Activated CD4-positive, alpha-beta T cell treated with anti-CD3 and anti-CD28 coated beads for 36 hours (primary cell): ENCODE measurements at regions not wholly inside any gene's neighbourhood (a gene's known extent, or its start where the extent isn't known, plus 50 kb on each side); places are given as distances from the start of the nearest gene placed in this dataset.
"Not testable (repeated sequence)": the region's sequence is repeated elsewhere in the genome, so short reads cannot be mapped to it uniquely, and the experiment has no call there.

Experiments
- ATAC-seq: fragments of 200-7000 bp; cut with Tn5 transposase; one replicate; pipeline ENCODE4 v1.10.0; 2021; ENCODE audit warnings: mild to moderate bottlenecking, moderate library complexity
- CTCF ChIA-PET: fragments of 350-600 bp; sonication (Branson Sonifier 250); formaldehyde crosslinking; loops from one replicate; lab custom pipeline; 2021; ENCODE audit warnings: antibody characterized with exemption; lab: Charles Lee
- POLR2A ChIA-PET: fragments of 350-600 bp; sonication (Branson Sonifier 250); formaldehyde crosslinking; loops from one replicate; lab custom pipeline; 2021; ENCODE audit warnings: antibody characterized with exemption, inconsistent platforms; lab: Charles Lee
- DNase-seq: peaks from one replicate; pipeline ENCODE4 v3.0.0-alpha.2; 2020
- H3K27ac Mint-ChIP-seq: one replicate; pipeline ENCODE4 v1.8.0; 2021; ENCODE audit warnings: mixed read lengths
- H3K27me3 Mint-ChIP-seq: one replicate; pipeline ENCODE4 v1.8.0; 2021; ENCODE audit warnings: mixed read lengths
- H3K36me3 Mint-ChIP-seq: one replicate; pipeline ENCODE4 v1.8.0; 2021; ENCODE audit warnings: low read depth, mixed read lengths
- H3K4me1 Mint-ChIP-seq: one replicate; pipeline ENCODE4 v1.8.0; 2021; ENCODE audit warnings: mixed read lengths
- H3K4me3 Mint-ChIP-seq: one replicate; pipeline ENCODE4 v1.8.0; 2021; ENCODE audit warnings: mild to moderate bottlenecking, moderate library complexity, mixed read lengths
- H3K9me3 Mint-ChIP-seq: one replicate; pipeline ENCODE4 v1.8.0; 2021; ENCODE audit warnings: low read depth, mixed read lengths
- intact Hi-C, 2 experiments: fragments of 100-400 bp; cut with DNase I in 1 of 2; cut with micrococcal nuclease in 1 of 2; formaldehyde crosslinking; loops; one replicate each; pipeline versions ENCODE4 v1.14.2 to v1.15.1; 2022 to 2024; cut with DNase I, micrococcal nuclease

DNA sequence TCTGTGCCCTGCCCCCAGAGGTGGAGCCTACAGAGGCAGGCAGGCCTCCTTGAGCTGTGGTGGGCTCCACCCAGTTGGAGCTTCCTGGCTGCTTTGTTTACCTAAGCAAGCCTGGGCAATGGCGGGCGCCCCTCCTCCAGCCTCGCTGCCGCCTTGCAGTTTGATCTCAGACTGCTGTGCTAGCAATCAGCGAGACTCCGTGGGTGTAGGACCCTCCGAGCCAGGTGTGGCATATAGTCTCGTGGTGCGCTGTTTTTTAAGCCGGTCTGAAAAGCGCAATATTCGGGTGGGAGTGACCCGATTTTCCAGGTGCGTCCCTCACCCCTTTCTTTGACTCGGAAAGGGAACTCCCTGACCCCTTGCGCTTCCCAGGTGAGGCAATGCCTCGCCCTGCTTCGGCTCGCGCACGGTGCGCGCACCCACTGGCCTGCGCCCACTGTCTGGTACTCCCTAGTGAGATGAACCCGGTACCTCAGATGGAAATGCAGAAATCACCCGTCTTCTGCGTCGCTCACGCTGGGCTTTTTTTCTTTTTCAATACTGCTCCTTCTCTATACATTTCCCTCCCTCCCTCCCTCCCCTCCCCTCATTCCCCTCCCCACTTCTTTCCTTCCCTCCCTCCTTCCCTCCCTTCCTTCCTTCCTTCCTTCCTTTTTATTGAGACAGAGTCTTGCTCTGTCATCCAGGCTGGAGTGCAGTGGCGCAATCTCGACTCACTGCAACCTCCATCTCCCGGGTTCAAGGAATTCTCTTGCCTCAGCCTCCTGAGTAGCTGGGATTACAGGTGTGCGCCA is 197.1 kb upstream of the TBL1XR1 start:
- CTCF ChIA-PET, POLR2A ChIA-PET, DNase-seq, H3K4me1 Mint-ChIP-seq, H3K27me3 Mint-ChIP-seq, H3K27ac Mint-ChIP-seq, H3K4me3 Mint-ChIP-seq, H3K36me3 Mint-ChIP-seq, H3K9me3 Mint-ChIP-seq, intact Hi-C loops, ATAC-seq: not testable (repeated sequence)

DNA sequence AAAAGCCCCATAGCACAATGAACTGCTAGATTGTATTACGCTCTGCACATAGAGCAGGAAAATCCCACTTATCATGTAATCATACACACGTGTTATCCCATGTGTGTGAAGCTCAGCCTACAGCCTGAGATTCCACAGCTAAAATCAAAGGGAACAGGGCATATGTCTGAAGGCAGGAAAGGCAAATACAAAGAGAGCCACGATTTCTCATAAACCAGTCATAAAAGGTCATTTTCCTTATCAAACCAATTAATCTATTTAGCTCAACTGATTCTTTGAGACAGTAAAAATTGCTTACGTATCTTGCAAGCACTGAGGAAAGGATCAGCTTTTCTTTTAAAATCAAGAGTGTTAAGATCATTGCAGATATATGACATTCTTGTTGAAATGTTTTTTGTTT is 199.5 kb upstream of the TBL1XR1 start:
- CTCF ChIA-PET: interaction anchor here (0.9 to 1.1 kb wide), 2 partner anchors 10 to 14 kb away, joined by 3 to 5 read pairs; no protein-coding TSS in a partner anchor
- H3K9me3 Mint-ChIP-seq: no peaks in the 10 kb centered on the region
- intact Hi-C loops: no loop called here
- H3K27ac Mint-ChIP-seq: no peak overlapping the region
- no peaks in the 10 kb centered on the region for H3K36me3 Mint-ChIP-seq
- no peak for DNase-seq
- POLR2A ChIA-PET: no interaction called here
- peaks cover 5% of the 10 kb centered on the region for H3K4me1 Mint-ChIP-seq
- H3K4me3 Mint-ChIP-seq: no peak overlapping the region
- no peaks in the 10 kb centered on the region for H3K27me3 Mint-ChIP-seq
- ATAC-seq: no peak

DNA sequence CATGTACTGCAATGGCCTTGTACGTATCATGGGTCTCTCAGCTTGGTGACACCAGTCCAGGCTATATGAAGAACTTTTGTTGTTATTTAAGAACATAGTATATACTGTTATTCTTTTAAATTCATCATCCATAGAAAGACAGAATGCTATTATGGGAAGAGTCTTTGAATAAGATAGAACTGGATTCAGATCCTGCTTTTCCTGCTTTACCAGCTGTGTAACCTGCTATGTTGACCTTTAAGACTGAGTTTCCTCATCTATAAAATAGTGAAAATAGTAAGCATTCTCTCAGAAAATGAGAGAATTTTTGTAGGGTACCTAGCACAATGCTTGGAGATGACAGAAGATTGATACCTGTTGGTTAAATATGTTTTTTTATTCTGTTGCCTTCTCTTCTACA is 204.1 kb upstream of the TBL1XR1 start:
- no peak for DNase-seq
- Mint-ChIP-seq H3K4me3 (no peak overlapping the region), H3K36me3 (no peaks in the 10 kb centered on the region), H3K27ac (no peak overlapping the region), H3K9me3 (no peaks in the 10 kb centered on the region), H3K4me1 (peaks cover 3% of the 10 kb centered on the region), H3K27me3 (no peaks in the 10 kb centered on the region)
- ChIA-PET CTCF (interaction anchor here (0.6 to 1.5 kb wide), 2 partner anchors 14 to 152 kb away, joined by 3 to 5 read pairs; no protein-coding TSS in a partner anchor), POLR2A (no interaction called here)
- ATAC-seq: no peak
- intact Hi-C loops: no loop called here

DNA sequence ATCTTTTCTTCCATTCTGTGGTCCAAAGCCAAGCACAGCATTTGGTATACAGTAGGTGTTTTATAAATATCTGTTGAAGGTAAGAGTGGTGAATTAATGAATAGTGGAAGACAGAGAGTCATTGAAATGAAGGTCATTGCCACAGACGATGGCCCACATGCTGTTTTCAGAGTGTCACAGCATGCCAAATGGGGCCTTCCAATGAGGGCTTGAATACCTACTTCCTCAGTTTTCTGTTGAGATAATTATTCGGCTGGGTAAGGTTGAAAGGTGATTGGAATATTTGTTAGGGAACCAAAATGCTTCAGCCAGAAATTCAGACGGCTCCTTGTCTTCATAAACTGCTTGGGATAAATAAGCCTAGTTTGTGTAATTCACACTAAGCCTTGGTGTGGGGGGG is 205.3 kb upstream of the TBL1XR1 start:
- no peaks in the 10 kb centered on the region for H3K9me3 Mint-ChIP-seq
- DNase-seq (no peak), ATAC-seq (no peak)
- no peak overlapping the region for H3K27ac Mint-ChIP-seq
- H3K27me3 Mint-ChIP-seq: no peaks in the 10 kb centered on the region
- H3K4me3 Mint-ChIP-seq: no peak overlapping the region
- peaks cover 3% of the 10 kb centered on the region for H3K4me1 Mint-ChIP-seq
- intact Hi-C loops: no loop called here
- H3K36me3 Mint-ChIP-seq: no peaks in the 10 kb centered on the region
- POLR2A ChIA-PET: no interaction called here
- CTCF ChIA-PET: no interaction called here

DNA sequence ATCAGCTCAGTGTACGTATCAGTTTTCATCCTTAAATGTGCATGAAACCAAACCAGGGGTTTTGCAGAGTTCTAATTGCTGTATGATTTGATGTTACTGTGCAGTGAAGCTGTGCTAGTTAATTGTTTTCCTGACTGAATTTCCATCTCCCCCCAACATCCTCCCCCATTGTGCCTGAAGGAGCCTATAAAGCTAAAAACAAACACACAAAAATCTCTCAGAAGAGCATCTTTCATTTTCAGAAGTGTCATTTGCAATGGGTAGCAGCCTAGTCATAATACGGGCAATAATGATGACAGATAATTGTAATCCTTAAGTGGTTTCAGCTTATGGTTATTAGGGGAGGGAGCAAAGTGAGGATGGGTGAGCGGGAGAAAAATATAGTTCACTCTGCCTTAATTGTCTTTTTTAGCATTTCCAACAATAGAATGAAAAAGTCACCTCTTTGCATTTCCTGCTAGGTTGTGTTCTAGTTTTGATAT is 207.9 kb upstream of the TBL1XR1 start:
- H3K27ac Mint-ChIP-seq: no peak overlapping the region
- peaks cover 3% of the 10 kb centered on the region for H3K4me1 Mint-ChIP-seq
- H3K4me3 Mint-ChIP-seq: no peak overlapping the region
- ATAC-seq: no peak
- CTCF ChIA-PET: no interaction called here
- POLR2A ChIA-PET: interaction anchor here (0.6 kb wide), 1 partner anchor 68 kb away, joined by 4 read pairs; no protein-coding TSS in a partner anchor
- H3K36me3 Mint-ChIP-seq: no peaks in the 10 kb centered on the region
- H3K27me3 Mint-ChIP-seq: no peaks in the 10 kb centered on the region
- intact Hi-C loops: no loop called here
- H3K9me3 Mint-ChIP-seq: no peaks in the 10 kb centered on the region
- no peak for DNase-seq

DNA sequence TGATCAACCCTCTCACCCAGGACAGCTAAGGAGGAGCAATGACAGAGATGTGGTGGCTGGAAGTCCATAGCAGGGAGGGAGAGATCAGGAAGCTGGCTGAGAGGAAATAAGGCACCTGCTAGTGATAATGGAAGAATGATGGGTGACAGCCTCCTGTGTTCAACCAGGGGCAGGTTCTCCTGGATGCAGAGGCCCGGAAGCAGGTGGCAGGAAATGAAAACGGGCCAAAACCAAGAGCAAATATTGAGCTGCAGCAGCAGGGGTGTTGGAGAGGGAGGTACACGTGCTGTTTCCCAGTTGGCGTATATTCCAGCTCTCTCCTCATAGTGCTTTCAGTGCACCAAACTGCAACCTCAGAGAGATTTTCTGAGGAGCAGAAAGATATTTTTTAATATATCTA is 213.4 kb upstream of the TBL1XR1 start:
- POLR2A ChIA-PET: interaction anchor here (1.1 kb wide), 1 partner anchor 93 kb away, joined by 3 read pairs; no protein-coding TSS in a partner anchor
- Mint-ChIP-seq H3K27me3 (no peaks in the 10 kb centered on the region), H3K4me1 (peaks cover 10% of the 10 kb centered on the region), H3K36me3 (peaks cover 1% of the 10 kb centered on the region), H3K4me3 (no peak overlapping the region), H3K27ac (no peak overlapping the region), H3K9me3 (no peaks in the 10 kb centered on the region)
- intact Hi-C loops: no loop called here
- CTCF ChIA-PET: interaction anchor here (0.9 to 1.8 kb wide), 3 partner anchors 11 to 48 kb away, joined by 3 to 5 read pairs (median 4); no protein-coding TSS in a partner anchor
- no peak for DNase-seq
- ATAC-seq: no peak

DNA sequence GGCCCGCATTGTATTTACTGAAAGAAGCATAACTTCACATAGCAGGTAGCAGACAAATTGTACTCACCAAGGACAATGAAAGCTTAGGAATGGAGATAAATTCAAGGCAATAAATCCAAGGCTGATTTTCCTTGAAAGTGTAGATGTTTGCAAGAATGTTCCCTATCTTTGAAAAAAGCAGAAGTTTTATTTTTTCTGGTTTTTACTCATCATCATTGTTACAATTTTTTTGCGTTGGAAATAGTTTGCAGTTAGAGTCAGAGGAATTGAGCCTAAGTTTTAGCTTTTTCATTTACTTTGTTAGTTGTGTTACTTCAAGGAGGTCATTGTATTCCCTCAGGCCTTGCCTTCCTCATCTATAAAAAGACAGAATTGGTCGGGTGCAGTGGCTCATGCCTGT is 213.9 kb upstream of the TBL1XR1 start:
- Mint-ChIP-seq H3K27me3 (no peaks in the 10 kb centered on the region), H3K27ac (no peak overlapping the region), H3K4me3 (no peak overlapping the region), H3K9me3 (no peaks in the 10 kb centered on the region), H3K4me1 (peaks cover 10% of the 10 kb centered on the region), H3K36me3 (peaks cover 1% of the 10 kb centered on the region)
- CTCF ChIA-PET: interaction anchor here (0.9 to 1.8 kb wide), 3 partner anchors 11 to 49 kb away, joined by 3 to 5 read pairs (median 4); no protein-coding TSS in a partner anchor
- ATAC-seq: no peak
- POLR2A ChIA-PET: interaction anchor here (1.1 kb wide), 1 partner anchor 93 kb away, joined by 3 read pairs; no protein-coding TSS in a partner anchor
- no peak for DNase-seq
- intact Hi-C loops: no loop called here

DNA sequence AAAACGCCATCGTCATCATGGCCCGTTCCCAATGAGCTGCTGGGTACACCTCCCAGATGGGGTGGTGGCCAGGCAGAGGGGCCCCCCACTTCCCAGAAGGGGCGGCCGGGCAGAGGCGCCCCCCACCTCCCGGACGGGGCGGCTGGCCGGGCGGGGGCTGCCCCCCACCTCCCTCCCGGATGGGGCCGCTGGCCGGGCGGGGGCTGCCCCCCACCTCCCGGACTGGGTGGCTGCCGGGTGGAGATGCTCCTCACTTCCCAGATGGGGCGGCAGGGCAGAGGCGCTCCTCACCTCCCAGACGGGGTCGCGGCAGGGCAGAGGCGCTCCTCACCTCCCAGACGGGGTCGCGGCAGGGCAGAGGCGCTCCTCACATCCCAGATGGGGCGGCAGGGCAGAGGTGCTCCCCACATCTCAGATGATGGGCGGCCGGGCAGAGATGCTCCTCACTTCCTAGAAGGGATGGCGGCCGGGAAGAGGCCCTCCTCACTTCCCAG is 215.4 kb upstream of the TBL1XR1 start:
- intact Hi-C loops: not testable (repeated sequence)

DNA sequence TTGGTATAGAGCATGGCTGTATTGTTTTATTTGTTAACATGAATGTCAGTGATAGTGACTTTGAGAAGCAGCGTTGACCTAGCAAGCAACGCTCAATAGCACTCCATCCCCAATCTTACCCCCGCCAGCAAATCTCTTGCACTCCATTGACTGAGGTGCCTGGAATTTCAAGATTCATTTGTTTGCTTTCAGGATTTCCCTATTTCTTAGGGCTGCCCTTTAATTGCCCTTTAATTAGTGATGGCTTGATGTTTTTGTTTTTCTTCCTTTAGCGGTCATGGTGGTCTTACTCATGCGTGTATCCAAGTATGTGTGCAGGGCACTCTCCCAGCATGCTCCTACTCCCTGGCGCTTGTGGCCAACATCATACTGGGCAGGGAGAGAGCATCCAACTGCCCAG is 216.8 kb upstream of the TBL1XR1 start:
- ChIA-PET POLR2A (no interaction called here), CTCF (interaction anchor here (2.4 kb wide), 1 partner anchor 13 kb away, joined by 8 read pairs; no protein-coding TSS in a partner anchor)
- intact Hi-C loops: no loop called here
- no peak for ATAC-seq
- no peak overlapping the region for H3K4me3 Mint-ChIP-seq
- DNase-seq: no peak
- H3K4me1 Mint-ChIP-seq: peaks cover 17% of the 10 kb centered on the region
- peaks cover 1% of the 10 kb centered on the region for H3K36me3 Mint-ChIP-seq
- H3K9me3 Mint-ChIP-seq: no peaks in the 10 kb centered on the region
- H3K27ac Mint-ChIP-seq: no peak overlapping the region
- H3K27me3 Mint-ChIP-seq: no peaks in the 10 kb centered on the region

More for the DNA sequence above, 215.4 kb upstream of the TBL1XR1 start:
- H3K27ac Mint-ChIP-seq, H3K4me3 Mint-ChIP-seq, ATAC-seq, POLR2A ChIA-PET, H3K9me3 Mint-ChIP-seq, DNase-seq, CTCF ChIA-PET, H3K27me3 Mint-ChIP-seq, H3K36me3 Mint-ChIP-seq: not testable (repeated sequence)
- peaks cover 13% of the 10 kb centered on the region for H3K4me1 Mint-ChIP-seq

DNA sequence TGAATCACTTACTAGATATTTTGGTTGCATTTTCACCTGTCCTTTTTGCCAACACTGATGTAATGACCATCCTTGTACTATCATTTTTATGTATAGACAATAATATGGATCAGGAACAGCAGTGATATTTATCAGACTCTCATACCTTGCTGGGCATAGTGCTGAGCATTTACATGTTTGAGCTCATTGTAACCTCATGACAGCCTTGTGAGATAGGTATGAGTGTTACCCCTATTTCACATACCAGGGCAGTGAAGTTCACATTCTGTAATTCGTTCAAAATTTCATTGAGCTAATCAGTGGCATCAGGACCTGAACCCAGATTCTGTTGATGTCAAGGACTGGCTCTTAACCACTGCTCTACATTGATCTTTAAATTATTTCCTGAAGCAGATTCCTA is 221.5 kb upstream of the TBL1XR1 start:
- ChIA-PET CTCF (no interaction called here), POLR2A (no interaction called here)

DNA sequence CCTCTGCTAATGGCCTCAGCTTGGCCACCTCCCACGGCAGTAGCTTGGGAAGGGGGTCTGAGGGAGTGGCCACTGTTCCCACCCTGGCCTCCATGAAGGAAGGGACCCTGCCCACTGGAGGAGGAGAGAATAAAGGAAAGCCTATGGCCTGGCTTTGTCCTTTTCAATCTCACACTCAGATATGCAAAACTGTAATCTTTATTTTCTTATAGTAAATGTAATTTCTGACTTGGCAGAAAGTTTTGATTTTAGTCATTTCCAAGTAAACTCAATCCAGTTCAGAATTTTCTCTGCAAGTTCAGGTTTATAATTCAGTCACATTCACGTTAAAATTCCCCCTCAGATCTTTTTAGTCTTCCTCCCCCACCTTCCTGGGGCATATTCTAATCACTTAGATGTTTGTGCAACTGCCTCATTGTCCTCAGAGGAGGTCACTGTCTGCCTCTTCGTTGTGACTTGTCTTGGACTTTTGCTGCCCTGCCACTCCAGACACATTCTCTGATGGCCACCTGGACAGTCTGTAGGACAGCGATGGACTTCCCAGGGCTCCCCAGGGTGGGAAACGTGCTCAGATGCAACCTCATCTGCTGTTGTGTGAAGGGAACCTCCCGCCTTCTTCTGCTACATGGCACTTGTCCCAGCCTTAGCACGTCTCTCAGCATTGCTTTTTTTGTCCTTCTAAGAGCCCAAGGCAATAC is 222.8 kb upstream of the TBL1XR1 start:
- no peaks in the 10 kb centered on the region for H3K27me3 Mint-ChIP-seq
- no peaks in the 10 kb centered on the region for H3K9me3 Mint-ChIP-seq
- ChIA-PET CTCF (no interaction called here), POLR2A (no interaction called here)
- peak; percentile 93 for ATAC-seq
- peak overlapping the region; percentile 86 for H3K27ac Mint-ChIP-seq
- peak; percentile 31 for DNase-seq
- intact Hi-C loops: loop anchor here (1.0 to 5.0 kb wide), 4 partner anchors 60 to 365 kb away; no protein-coding TSS in a partner anchor
- peak overlapping the region; percentile 37 for H3K4me3 Mint-ChIP-seq
- peaks cover 38% of the 10 kb centered on the region for H3K4me1 Mint-ChIP-seq
- no peaks in the 10 kb centered on the region for H3K36me3 Mint-ChIP-seq

More for the DNA sequence above, 221.5 kb upstream of the TBL1XR1 start:
- peak; percentile 34 for ATAC-seq
- Mint-ChIP-seq H3K4me3 (no peak overlapping the region), H3K27ac (peak overlapping the region; percentile 64), H3K4me1 (peaks cover 38% of the 10 kb centered on the region), H3K9me3 (no peaks in the 10 kb centered on the region), H3K27me3 (no peaks in the 10 kb centered on the region), H3K36me3 (no peaks in the 10 kb centered on the region)
- DNase-seq: no peak
- intact Hi-C loops: no loop called here
